Activated CD4-positive, alpha-beta T cell treated with anti-CD3 and anti-CD28 coated beads, Interleukin-2, amount 10 ng/mL, durations not matched to agents 24 days and 14 days (primary cell): ENCODE measurements at regions not wholly inside any gene's neighbourhood (a gene's known extent, or its start where the extent isn't known, plus 50 kb on each side); places are given as distances from the start of the nearest gene placed in this dataset.
"Not testable (repeated sequence)": the region's sequence is repeated elsewhere in the genome, so short reads cannot be mapped to it uniquely, and the experiment has no call there.

Experiments
- DNase-seq: peaks from one replicate; pipeline ENCODE4 v3.0.0; 2022
- H3K27ac Mint-ChIP-seq: one replicate; pipeline ENCODE4 v1.8.0; 2022; ENCODE audit warnings: mild to moderate bottlenecking, mixed read lengths
- H3K27me3 Mint-ChIP-seq: one replicate; pipeline ENCODE4 v1.8.0; 2022; ENCODE audit warnings: mixed read lengths
- H3K36me3 Mint-ChIP-seq: one replicate; pipeline ENCODE4 v1.8.0; 2022; ENCODE audit warnings: low read depth, mild to moderate bottlenecking, mixed read lengths
- H3K4me1 Mint-ChIP-seq: one replicate; pipeline ENCODE4 v1.8.0; 2021; ENCODE audit warnings: mixed read lengths
- H3K4me3 Mint-ChIP-seq: one replicate; pipeline ENCODE4 v1.8.0; 2022; ENCODE audit warnings: mild to moderate bottlenecking, moderate library complexity, mixed read lengths
- H3K9me3 Mint-ChIP-seq: one replicate; pipeline ENCODE4 v1.8.0; 2021; ENCODE audit warnings: mixed read lengths
- intact Hi-C: fragments of 100-400 bp; cut with micrococcal nuclease; formaldehyde crosslinking; loops from one replicate; pipeline ENCODE4 v1.15.1; 2023

DNA sequence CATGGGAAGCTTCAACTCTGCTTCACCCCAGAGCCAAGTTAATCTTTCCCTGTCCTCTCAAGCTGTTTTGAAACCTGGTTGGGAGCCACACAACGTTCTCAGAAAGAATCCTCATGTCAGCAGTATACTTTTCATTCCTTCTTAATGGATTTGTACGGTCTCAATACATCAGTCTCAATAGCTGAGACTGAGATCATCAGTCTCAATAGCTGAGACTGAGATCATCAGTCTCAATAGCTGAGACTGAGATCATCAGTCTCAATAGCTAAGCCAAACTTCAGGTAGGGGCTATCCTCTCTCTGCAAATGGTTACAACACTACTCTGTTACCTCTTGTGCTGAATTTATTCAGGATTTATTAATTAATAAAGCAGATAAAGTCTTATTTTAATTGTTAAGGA lies 1317.4 kb upstream of the CDH9 start:
- intact Hi-C loops: no loop called here
- Mint-ChIP-seq H3K27ac (no peak overlapping the region), H3K9me3 (peaks cover 7% of the 10 kb centered on the region), H3K27me3 (no peaks in the 10 kb centered on the region), H3K36me3 (no peaks in the 10 kb centered on the region), H3K4me3 (no peak overlapping the region), H3K4me1 (no peaks in the 10 kb centered on the region)
- DNase-seq: no peak

DNA sequence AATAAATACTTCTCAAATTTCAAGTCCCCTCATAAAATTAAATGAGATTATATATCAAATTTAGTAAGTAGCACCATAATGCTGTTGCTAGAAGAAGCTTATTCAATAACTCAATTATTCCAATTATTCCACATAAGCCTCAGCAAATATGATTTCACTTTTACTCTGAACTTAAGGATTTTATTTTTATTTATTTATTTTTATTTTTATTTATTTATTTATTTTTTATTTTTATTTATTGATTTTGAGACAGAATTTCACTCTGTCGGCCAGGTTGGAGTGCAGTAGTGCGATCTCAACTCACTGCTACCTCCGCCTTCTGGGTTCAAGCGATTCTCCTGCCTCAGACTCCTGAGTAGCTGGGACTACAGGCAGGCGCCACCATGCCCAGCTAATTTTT lies 1308.3 kb upstream of the CDH9 start:
- Mint-ChIP-seq H3K4me1 (no peaks in the 10 kb centered on the region), H3K27ac (no peak overlapping the region), H3K4me3 (no peak overlapping the region), H3K27me3 (no peaks in the 10 kb centered on the region), H3K36me3 (no peaks in the 10 kb centered on the region), H3K9me3 (peaks cover 8% of the 10 kb centered on the region)
- intact Hi-C loops: no loop called here
- DNase-seq: no peak

DNA sequence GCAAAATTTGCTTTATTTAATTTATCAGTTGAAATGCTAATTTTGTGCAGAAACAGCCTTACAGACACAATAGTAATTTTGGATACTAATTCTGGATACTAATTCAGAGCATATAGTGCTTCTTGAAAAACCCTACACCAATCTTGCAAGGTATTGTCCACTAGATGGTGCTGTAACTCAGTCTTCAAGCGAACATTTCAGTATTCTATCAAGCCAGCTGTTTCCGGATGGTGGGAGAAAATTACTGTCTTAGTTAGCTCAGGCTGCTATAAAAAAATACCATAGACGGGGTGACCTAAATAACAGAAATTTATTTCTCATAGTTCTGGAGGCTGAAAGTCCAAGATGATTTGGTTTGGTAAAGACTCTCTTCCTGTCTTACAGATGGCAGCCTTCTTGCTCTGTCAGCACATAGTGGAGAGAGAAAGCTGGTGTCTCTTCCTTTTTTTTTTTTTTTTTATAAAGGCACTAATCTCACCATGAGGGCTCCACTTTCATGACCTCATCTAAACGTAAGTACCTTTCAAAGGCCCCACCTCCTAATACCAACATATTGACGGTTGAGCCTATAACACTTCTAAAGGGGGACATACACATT lies 1306.5 kb upstream of the CDH9 start:
- H3K4me3 Mint-ChIP-seq: no peak overlapping the region
- intact Hi-C loops: no loop called here
- H3K27me3 Mint-ChIP-seq: no peaks in the 10 kb centered on the region
- no peaks in the 10 kb centered on the region for H3K36me3 Mint-ChIP-seq
- no peak for DNase-seq
- no peak overlapping the region for H3K27ac Mint-ChIP-seq
- H3K4me1 Mint-ChIP-seq: no peaks in the 10 kb centered on the region
- peaks cover 6% of the 10 kb centered on the region for H3K9me3 Mint-ChIP-seq

DNA sequence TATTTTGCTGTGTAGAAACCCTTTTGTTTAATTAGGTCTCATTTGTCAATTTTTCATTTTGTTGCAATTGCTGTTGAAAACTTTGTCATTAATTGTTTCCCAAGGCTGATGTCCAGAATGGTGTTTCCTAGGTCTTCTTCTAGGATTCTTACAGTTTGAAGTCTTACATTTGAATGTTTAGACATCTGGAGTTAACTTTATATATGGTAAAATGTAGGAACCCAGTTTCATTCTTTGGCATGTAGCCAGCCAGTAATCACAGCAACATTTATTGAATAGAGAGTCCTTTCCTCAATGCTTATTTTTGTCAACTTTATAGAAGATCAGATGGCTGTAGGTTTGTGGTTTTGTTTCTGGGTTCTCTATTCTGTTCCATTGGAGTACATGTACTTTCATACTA lies 1290.8 kb upstream of the CDH9 start:
- Mint-ChIP-seq H3K36me3 (no peaks in the 10 kb centered on the region), H3K9me3 (peaks cover 3% of the 10 kb centered on the region), H3K4me3 (no peak overlapping the region), H3K27ac (no peak overlapping the region), H3K27me3 (no peaks in the 10 kb centered on the region), H3K4me1 (no peaks in the 10 kb centered on the region)
- DNase-seq: no peak
- intact Hi-C loops: no loop called here

DNA sequence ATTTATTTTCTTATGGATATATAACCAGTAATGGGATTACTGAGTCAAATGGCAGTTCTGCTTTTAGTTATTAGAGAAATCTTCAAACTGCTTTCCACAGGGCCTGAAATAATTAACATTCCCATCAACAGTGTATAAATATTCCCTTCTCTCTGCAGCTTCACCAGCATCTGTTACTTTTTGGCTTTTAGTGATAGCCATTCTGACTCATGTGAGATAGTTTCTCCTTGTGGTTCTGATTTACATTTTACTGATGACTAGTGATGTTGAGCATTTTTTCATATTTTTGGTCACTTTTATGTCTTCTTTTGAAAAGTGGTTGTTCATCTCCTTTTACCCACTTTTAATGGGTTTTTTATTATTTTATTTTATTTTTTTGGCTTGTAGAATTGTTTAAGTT lies 1290.3 kb upstream of the CDH9 start:
- Mint-ChIP-seq H3K4me1 (no peaks in the 10 kb centered on the region), H3K9me3 (peaks cover 3% of the 10 kb centered on the region), H3K4me3 (no peak overlapping the region), H3K36me3 (no peaks in the 10 kb centered on the region), H3K27me3 (no peaks in the 10 kb centered on the region), H3K27ac (no peak overlapping the region)
- no peak for DNase-seq
- intact Hi-C loops: no loop called here

DNA sequence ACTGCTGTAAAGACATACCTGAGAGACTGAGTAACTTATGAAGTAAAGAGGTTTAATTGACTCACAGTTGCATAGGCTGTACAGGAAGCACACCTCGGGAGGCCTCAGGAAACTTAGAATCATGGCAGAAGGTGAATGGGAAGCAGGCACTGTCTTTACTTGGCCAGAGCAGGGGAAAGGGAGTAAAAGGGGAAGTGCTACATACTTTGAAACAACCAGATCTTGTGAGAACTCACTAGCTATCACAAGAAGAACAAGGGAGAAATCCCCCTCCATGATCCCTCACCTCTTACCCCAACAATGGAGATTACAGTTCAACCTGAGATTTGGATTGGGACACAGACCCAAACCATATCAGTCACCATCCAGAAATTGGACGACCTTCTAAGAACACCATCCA lies 1285.8 kb upstream of the CDH9 start:
- Mint-ChIP-seq H3K27ac (no peak overlapping the region), H3K27me3 (no peaks in the 10 kb centered on the region), H3K36me3 (no peaks in the 10 kb centered on the region), H3K4me3 (no peak overlapping the region), H3K9me3 (peaks cover 6% of the 10 kb centered on the region), H3K4me1 (no peaks in the 10 kb centered on the region)
- DNase-seq: no peak
- intact Hi-C loops: no loop called here

DNA sequence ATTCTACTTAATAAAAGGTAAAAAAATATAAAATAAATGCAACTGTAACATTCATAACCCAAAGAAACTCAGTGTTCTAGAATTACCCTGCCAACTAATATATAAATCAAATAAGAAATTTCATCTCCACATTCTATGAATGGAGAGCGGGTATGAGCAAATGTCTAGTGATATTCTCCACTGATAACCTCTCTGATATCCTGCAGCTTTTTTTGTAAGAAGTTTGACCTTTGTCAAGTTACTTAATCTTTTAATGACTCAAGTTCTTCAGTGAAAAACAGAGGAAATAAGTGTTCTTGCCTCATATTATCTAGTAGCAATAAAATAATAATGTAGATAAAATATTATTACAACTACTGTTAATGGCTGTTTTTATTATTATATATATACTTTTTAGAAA lies 1275.6 kb upstream of the CDH9 start:
- intact Hi-C loops: no loop called here
- Mint-ChIP-seq H3K27me3 (no peaks in the 10 kb centered on the region), H3K4me1 (no peaks in the 10 kb centered on the region), H3K36me3 (no peaks in the 10 kb centered on the region), H3K27ac (no peak overlapping the region), H3K9me3 (peaks cover 19% of the 10 kb centered on the region), H3K4me3 (no peak overlapping the region)
- DNase-seq: no peak

DNA sequence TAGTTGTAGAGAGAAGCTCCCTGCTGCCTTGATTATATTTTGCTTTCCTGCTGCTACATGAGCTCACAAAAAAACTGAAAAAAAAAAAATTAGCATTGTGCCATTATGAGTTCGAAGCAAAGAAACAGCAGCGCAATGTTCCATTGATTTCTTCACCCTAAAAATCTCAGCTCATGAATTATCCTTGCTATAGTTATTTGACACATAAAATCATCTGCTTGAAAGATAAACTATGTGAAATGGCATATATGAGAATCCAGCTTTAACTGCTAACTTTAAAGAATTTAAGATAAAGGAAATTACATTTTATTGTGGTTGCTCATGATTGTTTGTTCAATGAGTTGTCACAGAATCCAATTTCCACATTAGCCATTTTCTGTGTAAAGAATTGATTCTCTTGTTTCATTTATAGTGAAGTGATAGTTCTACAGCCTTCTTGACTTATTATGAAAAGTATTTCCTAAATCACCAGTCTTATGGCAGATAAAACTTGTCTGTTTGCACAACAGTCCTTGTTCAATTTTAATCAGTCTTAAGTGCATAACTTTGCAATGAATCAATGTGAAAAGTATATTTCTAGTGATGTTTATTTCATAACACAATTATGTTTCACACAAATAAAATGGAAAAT lies 1275.0 kb upstream of the CDH9 start:
- no peak overlapping the region for H3K4me3 Mint-ChIP-seq
- no peak overlapping the region for H3K27ac Mint-ChIP-seq
- peaks cover 16% of the 10 kb centered on the region for H3K9me3 Mint-ChIP-seq
- intact Hi-C loops: no loop called here
- H3K27me3 Mint-ChIP-seq: no peaks in the 10 kb centered on the region
- H3K36me3 Mint-ChIP-seq: no peaks in the 10 kb centered on the region
- no peak for DNase-seq
- H3K4me1 Mint-ChIP-seq: no peaks in the 10 kb centered on the region

DNA sequence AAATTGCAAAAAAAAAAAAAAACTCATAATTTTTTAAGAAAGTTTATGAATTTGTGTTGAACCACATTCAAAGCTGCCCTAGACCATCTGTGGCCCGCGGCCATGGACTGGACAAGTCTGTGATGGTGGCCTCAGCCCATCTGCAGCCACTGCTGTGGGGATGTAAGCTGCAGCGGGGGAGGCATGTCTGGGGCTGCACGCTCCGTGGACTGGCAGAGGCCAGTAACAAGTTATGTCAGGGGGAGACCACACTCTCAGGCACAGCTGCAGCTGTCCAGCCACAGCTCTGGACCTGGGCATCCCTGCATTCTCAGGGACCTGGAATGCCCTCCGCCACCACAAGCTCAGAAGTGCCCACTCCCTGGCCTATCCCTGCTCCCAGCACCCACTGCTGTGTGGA lies 1272.3 kb upstream of the CDH9 start:
- no peak for DNase-seq
- H3K4me1 Mint-ChIP-seq: no peaks in the 10 kb centered on the region
- no peak overlapping the region for H3K4me3 Mint-ChIP-seq
- intact Hi-C loops: no loop called here
- H3K36me3 Mint-ChIP-seq: no peaks in the 10 kb centered on the region
- no peaks in the 10 kb centered on the region for H3K27me3 Mint-ChIP-seq
- H3K27ac Mint-ChIP-seq: no peak overlapping the region
- H3K9me3 Mint-ChIP-seq: peaks cover 9% of the 10 kb centered on the region

DNA sequence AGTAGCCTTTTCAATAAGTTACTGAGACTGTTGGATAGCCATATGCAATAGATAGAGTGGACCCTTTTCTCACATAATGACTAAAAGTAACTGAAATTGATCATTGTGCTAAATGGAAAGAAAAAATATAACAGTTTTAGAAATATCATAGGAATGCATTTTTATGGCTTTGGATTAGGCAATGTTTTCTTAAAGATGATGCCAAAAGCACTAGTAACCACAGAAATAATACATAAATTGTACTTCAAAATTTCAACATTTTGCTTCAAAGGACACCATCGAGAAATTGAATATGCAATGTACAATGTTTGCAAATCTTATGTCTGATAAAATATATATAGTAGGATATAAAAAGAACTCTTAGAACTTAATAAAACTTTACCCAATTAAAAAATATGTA lies 1267.5 kb upstream of the CDH9 start:
- peaks cover 4% of the 10 kb centered on the region for H3K9me3 Mint-ChIP-seq
- H3K27me3 Mint-ChIP-seq: no peaks in the 10 kb centered on the region
- H3K4me1 Mint-ChIP-seq: no peaks in the 10 kb centered on the region
- no peaks in the 10 kb centered on the region for H3K36me3 Mint-ChIP-seq
- H3K27ac Mint-ChIP-seq: no peak overlapping the region
- DNase-seq: no peak
- intact Hi-C loops: no loop called here
- no peak overlapping the region for H3K4me3 Mint-ChIP-seq

DNA sequence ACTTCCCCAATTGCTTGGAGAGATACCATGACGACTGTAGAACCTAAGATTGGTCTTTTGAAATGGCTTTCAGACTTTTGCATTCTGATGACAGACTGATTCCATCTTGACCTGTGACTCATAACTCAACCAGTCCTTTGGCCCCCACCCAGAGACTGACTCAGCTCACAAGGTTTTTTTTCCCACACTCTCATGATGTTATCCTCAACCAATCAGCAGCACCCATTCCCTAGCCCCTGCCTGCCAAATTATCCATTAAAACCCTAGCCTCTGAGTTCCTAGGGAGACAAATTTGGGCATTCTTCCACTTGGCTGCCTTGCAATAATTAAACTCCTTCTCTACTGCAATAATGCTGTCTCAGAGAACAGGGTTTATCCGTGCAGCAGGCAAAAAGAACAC lies 1263.3 kb upstream of the CDH9 start:
- Mint-ChIP-seq H3K36me3 (no peaks in the 10 kb centered on the region), H3K4me1 (no peaks in the 10 kb centered on the region), H3K9me3 (peaks cover 4% of the 10 kb centered on the region), H3K27ac (no peak overlapping the region), H3K4me3 (no peak overlapping the region), H3K27me3 (no peaks in the 10 kb centered on the region)
- no peak for DNase-seq
- intact Hi-C loops: no loop called here

DNA sequence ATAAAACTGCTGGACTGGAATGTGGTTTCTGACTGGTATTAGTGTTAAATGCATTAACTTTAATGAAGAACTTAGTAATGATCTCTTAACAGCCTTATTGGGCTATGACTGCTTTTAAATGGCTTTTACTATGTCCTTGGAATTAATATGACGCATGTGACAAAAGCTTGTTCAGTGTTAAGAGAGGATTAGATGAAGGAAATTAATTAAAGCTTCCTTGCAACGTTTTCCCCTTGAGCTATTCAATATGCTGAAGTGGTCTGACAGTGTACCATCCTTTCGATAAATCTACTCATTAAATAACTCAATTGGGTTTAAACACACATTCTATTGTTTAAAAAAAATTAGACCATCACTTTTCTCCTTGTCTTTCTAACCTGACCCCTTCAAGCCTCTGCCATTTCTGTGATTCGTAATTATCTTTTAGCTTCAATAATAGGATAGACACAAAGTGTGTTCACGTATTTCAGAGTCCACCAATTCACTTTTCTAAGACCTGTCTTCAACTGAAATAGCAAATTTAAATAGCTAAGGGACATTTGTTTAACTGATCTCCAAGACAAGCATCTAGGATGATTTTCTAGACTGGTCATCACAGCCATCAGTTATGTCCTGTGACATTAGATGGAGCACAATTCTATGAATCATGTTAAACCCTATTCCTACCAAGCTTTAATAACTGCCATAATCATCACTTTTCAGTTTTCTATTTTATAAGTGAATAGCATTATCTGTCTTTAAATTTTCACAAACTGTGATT lies 1258.0 kb upstream of the CDH9 start:
- no peaks in the 10 kb centered on the region for H3K4me1 Mint-ChIP-seq
- no peaks in the 10 kb centered on the region for H3K27me3 Mint-ChIP-seq
- H3K9me3 Mint-ChIP-seq: peaks cover 4% of the 10 kb centered on the region
- intact Hi-C loops: no loop called here
- no peak overlapping the region for H3K27ac Mint-ChIP-seq
- DNase-seq: no peak
- H3K4me3 Mint-ChIP-seq: no peak overlapping the region
- no peaks in the 10 kb centered on the region for H3K36me3 Mint-ChIP-seq

DNA sequence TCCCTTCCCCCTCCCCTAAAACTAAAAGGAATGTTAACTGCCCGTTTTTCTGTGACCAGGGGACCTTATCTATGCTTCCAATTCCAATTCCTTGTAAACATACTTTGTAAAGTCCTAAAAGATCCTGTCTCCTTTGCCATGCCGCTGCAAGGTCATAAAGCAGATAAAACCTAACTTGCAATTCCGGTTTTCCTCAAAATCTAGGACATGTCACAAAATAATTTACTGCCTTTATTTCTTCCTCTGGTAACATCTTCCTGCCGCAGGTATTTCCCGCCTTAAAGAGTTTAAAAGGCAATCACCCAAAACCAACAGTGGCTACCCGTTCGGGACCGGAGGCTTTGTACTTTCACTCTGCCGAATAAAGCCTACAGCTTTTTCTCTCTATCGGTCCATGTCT lies 1248.6 kb upstream of the CDH9 start:
- H3K9me3 Mint-ChIP-seq, H3K36me3 Mint-ChIP-seq, H3K27me3 Mint-ChIP-seq, H3K4me1 Mint-ChIP-seq, DNase-seq, intact Hi-C loops, H3K27ac Mint-ChIP-seq, H3K4me3 Mint-ChIP-seq: not testable (repeated sequence)

DNA sequence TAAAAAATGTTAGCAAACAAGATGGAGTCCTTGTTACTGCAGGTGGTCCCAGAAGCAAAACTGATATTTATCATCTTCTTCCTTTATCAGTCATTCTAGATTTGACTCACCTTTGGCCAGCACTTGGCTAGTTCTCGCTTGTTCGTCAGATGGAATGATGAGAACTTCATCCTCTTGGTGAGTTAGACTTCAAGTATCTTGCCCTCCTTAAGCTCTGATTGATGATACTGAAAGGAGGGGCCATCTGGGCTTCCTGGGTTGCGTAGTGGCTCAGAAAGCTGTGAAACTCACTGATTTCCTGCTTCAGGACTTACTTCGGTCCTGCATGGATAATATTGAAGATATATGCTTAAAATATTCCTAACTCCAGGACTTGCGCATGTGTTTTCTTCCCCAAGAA lies 1248.2 kb upstream of the CDH9 start:
- H3K4me3 Mint-ChIP-seq: no peak overlapping the region
- no peaks in the 10 kb centered on the region for H3K4me1 Mint-ChIP-seq
- no peaks in the 10 kb centered on the region for H3K36me3 Mint-ChIP-seq
- H3K9me3 Mint-ChIP-seq: peaks cover 9% of the 10 kb centered on the region
- no peak for DNase-seq
- H3K27ac Mint-ChIP-seq: no peak overlapping the region
- intact Hi-C loops: no loop called here
- no peaks in the 10 kb centered on the region for H3K27me3 Mint-ChIP-seq

DNA sequence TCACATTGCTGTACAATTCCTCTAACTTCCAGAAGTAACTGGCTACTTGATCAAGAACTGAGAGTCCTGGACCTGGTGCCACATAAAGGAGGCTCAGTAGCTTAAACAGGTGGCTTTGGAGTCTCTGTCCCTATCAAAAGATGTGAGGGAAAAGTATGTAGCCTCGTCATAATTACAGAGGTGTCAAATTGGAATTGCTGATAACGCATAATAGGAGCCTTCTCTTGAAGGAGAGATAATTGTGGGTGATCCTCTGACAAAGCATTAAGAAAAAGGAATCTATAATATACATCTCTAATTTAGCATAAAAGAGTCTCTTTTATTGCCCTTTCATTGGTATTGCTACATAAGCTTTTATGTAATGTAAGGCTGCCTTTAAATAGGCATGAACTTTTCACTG lies 1246.4 kb upstream of the CDH9 start:
- Mint-ChIP-seq H3K27me3 (no peaks in the 10 kb centered on the region), H3K4me3 (no peak overlapping the region), H3K27ac (no peak overlapping the region), H3K36me3 (no peaks in the 10 kb centered on the region), H3K4me1 (no peaks in the 10 kb centered on the region), H3K9me3 (peaks cover 9% of the 10 kb centered on the region)
- intact Hi-C loops: no loop called here
- no peak for DNase-seq
